ENCODE measurements at regions not wholly inside any gene's neighbourhood (a gene's known extent, or its start where the extent isn't known, plus 50 kb on each side); places are given as distances from the start of the nearest gene placed in this dataset.

GRCh38 chr1:232519186-232519585, 110.7 kb downstream of the SIPA1L2 start:
- DNase-seq (ENCODE audit: low spot score) = no peak

GRCh38 chr1:232518349-232518748, 111.6 kb downstream of the SIPA1L2 start:
- DNase-seq (ENCODE audit: low spot score) = no peak

DNA sequence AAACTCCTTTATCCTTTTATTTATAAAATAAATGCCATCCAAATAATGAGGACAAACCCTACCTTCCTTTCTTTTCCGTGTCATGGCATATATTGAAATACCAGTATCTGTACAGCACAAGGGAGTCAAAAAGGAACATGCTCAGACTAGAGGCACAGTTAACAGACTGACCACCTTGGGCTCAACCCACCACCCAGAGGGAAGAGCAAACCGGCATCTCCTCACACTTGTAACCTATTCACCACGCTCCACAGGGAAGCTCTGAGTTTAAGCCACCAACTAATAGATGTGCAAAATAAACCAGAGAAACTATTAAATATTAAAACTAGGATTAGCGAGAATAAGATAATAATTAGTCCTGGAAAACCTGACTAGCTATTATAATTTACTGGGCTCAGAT, 112.7 kb downstream of the SIPA1L2 start:
- DNase-seq (ENCODE audit: low spot score) = no peak

DNA sequence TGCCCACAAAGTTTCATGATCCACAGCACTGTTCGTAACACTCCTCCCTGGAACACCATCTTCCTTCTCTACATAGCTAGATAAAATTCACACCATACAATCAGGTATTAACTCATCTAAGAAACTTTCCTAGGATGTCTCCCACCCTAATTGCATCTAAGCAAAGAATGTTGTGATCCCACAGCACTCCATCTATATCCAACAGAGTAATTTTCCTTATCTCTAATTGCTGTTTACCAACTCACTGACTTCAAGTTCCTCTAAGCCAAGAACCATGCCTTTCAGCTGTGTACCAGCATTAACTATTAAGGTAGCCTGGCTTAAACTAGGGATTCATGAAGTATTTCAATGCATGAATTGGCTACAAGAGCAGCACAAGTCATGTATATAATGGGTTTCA, 114.2 kb downstream of the SIPA1L2 start:
- no peak for DNase-seq (ENCODE audit: low spot score)

DNA sequence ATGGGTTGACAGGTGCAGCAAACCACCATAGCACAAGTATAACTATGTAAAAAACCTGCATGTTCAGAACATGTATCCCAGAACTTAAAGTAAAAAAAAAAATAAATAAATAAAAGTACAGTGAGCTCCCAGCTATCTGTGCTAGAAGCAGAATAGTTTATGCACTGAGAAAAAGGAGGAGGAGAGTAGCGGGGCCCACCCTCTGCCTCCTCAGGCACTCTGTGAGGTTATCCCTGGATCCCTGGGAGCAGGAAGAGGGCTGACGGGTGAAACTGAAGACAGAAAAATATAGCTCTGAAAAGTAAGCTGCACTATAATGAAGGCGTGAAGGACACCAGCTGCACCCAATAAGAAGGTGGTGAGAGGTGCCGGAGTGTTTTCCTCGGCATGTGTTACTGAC, 117.2 kb downstream of the SIPA1L2 start:
- DNase-seq (ENCODE audit: low spot score) = no peak

GRCh38 chr1:232511172-232511571, 118.8 kb downstream of the SIPA1L2 start:
- no peak for DNase-seq (ENCODE audit: low spot score)

- no peak for DNase-seq (ENCODE audit: low spot score)
Measured at GRCh38 chr1:232510367-232511110, 119.4 kb downstream of the SIPA1L2 start.

GRCh38 chr1:232509570-232509969, 120.4 kb downstream of the SIPA1L2 start:
- no peak for DNase-seq (ENCODE audit: low spot score)

GRCh38 chr1:232508130-232508701, 121.7 kb downstream of the SIPA1L2 start:
- DNase-seq (ENCODE audit: low spot score) = no peak

DNA sequence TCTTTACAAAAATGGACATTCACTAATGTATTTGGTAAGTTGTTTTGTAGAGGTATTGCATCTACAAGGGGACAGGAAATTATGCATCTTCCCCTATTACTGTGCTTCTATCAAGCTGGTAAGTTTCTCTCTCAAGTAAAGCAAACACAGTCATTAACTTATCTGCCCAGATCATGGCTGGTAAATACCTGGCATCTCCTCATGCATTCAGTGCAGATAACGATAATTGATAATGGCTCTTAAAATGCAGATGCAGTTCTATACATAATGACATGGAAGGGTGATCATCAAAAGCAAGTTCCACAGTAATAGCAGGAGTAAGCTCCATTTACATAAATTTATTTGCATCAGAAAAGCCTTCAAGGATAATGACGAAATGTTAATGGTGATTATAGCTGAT, 122.4 kb downstream of the SIPA1L2 start:
- DNase-seq (ENCODE audit: low spot score) = no peak

- DNase-seq (ENCODE audit: low spot score) = no peak
Measured at GRCh38 chr1:232505884-232506283, 124.0 kb downstream of the SIPA1L2 start.

DNA sequence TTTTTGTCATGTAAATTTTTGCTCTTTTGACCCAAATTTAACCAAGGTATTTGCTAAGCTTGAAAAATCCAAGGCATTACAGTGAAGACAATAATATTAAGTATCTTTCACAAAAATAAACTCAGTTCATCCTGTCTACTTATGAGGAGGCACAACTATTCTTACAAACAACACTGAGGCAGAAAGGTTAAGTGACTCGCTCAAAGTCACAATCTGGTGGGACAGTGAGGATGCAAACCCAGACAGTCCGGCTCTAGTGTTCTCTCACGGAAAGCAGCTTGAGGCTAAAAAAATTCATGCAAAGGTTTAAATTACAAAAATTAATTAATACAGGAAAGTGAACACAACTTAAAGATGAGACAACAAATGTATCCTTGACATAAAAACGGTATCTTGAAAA, 125.3 kb downstream of the SIPA1L2 start:
- no peak for DNase-seq (ENCODE audit: low spot score)

GRCh38 chr1:232503497-232503896, 126.4 kb downstream of the SIPA1L2 start:
- DNase-seq (ENCODE audit: low spot score) = no peak

DNA sequence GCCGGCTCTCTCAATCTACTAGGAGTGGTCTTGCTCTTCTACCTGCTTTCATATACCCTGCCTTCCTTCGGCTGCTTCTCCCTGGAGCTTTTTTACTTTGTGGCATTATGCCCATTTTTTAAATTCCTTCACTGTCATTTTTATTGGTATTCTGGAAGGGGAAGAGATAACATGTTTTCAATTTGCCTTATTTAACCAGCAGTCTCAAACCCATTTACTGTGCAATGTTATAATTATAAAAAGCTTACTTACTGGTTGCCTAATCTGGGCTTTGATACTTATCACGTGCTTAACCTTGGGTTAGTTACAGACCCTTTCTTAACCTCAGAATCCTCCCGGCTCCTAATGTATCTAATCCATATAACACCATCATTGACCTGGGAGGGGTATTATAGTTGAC, 128.1 kb downstream of the SIPA1L2 start:
- no peak for DNase-seq (ENCODE audit: low spot score)

- DNase-seq (ENCODE audit: low spot score) = no peak
Measured at GRCh38 chr1:232499188-232499587, 130.7 kb downstream of the SIPA1L2 start.

- no peak for DNase-seq (ENCODE audit: low spot score)
Measured at GRCh38 chr1:232493869-232494268, 136.1 kb downstream of the SIPA1L2 start.

DNA sequence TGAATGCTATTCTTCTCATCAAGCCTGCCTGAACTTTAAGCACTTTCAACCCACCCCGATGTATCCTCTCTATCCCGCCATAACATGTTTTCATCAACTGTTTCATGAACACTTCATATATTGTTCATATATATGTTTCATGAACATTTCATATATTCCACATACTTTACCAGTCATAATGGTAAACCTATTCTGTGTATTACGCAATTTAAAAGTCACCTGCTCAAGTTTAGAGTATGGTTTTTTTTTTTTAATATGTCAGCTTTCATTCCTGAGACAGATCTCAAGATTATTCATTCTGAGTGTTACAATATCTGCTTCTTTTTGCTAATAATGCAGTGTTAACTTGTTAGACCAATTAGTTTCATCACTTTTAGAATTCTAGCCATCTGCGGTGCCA, 140.7 kb downstream of the SIPA1L2 start:
- DNase-seq (ENCODE audit: low spot score) = no peak

DNA sequence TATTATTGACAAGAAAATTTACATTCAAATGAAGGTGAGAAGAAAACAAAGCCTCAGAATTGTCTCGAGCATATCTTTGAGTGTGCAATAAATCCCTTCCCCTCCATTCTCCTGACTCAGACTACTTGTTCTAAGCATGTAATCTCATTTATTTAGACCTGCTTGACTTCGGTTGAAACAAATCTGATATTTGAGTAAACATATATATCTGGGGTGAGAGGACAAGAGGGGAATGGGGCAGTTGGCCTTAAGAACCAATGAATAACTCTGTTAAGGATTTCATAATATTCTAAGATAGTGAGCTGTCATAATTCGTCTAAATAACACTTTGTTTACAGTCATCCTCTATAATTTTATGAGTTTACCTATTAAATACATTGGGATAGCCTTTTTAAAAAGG, 142.7 kb downstream of the SIPA1L2 start:
- DNase-seq (ENCODE audit: low spot score) = no peak

GRCh38 chr1:232486454-232487207, 143.3 kb downstream of the SIPA1L2 start:
- DNase-seq (ENCODE audit: low spot score) = peak; percentile 11

DNA sequence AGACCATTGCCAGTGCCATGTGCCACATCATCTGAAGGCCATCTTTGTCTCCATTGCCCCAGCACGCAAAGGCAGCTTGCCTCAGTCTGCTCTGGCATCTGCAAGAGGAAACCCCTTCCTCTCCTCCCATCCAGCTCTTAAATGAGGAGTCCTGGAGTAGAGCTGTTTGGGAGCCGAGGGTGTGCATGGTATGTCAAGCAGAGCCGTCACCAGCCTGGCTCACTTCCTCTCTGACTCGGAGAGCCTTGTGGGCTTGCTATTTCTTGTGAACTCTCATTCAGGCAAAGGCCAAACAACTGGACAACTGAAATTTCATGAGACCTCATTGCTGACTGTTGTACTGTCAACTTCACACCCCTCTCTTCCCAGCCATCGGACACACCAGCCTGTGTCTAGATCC, 143.9 kb downstream of the SIPA1L2 start:
- DNase-seq (ENCODE audit: low spot score) = no peak

GRCh38 chr1:232484856-232485255, 145.1 kb downstream of the SIPA1L2 start:
- DNase-seq (ENCODE audit: low spot score) = no peak

GRCh38 chr1:232483826-232484225, 146.1 kb downstream of the SIPA1L2 start:
- no peak for DNase-seq (ENCODE audit: low spot score)

DNA sequence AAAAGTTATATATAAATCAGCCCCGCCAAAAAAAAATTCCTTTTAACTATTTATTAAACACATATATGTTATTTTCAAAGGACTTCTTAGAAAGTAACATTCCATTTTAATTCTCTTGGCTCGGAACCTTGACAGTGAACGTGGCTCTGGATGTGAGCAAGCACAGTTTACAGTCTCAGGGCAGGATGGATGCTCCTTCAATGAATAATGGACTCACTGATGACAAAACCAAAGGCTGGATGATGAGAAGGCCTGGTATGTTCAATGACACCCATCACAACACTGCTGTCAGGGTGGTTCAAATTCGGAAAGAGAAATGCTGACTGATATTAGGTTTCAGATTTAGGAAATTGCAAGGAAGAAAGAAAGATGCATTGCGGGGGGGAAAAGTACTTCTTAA, 148.8 kb downstream of the SIPA1L2 start:
- no peak for DNase-seq (ENCODE audit: low spot score)

Data from LoVo (cell line).